ENCODE measurements at regions not wholly inside any gene's neighbourhood (a gene's known extent, or its start where the extent isn't known, plus 50 kb on each side); places are given as distances from the start of the nearest gene placed in this dataset.

DNA sequence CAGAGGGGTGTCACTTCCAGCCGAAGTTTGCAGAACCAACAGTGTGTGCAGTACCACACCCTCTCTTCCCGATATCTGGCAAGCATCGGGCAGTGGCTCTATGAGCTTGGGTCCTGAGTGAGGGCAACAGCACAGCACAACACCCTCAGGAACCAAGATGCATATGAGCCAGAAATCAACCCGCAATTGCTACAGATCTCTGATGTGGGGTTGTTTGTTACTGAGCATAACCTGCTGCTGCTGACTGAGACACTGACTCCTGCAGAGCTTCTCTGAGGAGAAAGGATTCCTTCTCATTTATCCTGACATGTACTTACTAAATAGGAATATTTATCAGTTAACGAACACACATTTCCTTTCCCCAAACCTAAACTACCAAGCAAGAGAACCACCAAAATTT, 218.3 kb downstream of the RBFOX3 start:
- ChIA-PET POLR2A (no interaction called here), CTCF (interaction anchor here (0.7 to 8.3 kb wide), 37 partner anchors 11 to 524 kb away, joined by 3 to 181 read pairs (median 6); no protein-coding TSS in a partner anchor)
- peaks cover 13% of the 10 kb centered on the region for H3K27me3 ChIP-seq (ENCODE audit: control insufficient read depth, insufficient read depth, low read length)
- TF ChIP-seq, protein P1, sequence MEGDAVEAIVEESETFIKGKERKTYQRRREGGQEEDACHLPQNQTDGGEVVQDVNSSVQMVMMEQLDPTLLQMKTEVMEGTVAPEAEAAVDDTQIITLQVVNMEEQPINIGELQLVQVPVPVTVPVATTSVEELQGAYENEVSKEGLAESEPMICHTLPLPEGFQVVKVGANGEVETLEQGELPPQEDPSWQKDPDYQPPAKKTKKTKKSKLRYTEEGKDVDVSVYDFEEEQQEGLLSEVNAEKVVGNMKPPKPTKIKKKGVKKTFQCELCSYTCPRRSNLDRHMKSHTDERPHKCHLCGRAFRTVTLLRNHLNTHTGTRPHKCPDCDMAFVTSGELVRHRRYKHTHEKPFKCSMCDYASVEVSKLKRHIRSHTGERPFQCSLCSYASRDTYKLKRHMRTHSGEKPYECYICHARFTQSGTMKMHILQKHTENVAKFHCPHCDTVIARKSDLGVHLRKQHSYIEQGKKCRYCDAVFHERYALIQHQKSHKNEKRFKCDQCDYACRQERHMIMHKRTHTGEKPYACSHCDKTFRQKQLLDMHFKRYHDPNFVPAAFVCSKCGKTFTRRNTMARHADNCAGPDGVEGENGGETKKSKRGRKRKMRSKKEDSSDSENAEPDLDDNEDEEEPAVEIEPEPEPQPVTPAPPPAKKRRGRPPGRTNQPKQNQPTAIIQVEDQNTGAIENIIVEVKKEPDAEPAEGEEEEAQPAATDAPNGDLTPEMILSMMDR (IDR thresholded peaks at IDR 0.05; ENCODE audit: insufficient read depth, low read depth, low read length): no peak
- H3K4me3 ChIP-seq (ENCODE audit: low read depth, low read length): no peak overlapping the region
- H3K36me3 ChIP-seq (ENCODE audit: control insufficient read depth, insufficient read depth, low read length): no peaks in the 10 kb centered on the region
- DNase-seq (ENCODE audit: low read depth): no peak

DNA sequence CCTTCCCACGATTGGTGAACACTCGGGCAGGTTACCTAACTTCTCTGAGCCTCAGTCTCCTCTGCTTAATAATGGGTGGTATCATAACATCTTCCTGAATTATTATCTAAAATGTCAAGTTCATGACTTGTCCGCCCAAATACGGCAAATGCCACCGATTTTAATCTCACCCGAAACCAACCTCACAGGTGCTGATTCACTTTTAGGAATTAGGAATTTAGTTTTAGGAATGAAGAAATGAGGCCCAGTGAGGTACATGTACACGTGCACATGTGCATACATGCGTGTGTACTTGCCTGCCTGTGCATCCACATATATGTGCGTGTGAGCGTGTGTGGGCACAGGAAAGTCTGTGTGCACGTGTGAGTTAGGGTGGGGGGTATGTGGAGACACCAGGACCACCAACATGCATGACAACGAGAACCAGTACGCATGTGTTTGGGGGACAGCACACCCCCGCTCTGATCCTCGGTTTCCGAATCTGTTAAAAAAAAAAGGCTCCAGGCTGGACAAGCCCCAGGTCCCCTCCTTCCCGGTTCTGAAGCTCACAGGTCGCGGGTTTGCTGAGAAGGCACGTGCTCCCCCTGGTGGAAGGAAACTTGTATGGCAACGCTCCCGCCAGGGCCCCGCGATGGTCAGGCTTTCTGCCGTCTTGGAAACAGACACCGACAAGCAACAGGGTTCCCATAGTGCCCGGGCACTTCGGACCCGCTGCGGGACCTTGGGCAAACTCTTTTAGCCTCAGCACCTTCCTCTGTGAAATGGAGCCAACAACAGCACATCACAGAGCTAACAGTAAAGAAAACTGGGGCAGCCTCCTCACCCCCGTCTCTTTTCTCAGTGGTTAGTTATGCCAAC, 219.2 kb downstream of the RBFOX3 start:
- Histone ChIP-seq H3K36me3 (ENCODE audit: control insufficient read depth, insufficient read depth, low read length) (no peaks in the 10 kb centered on the region), H3K27me3 (ENCODE audit: control insufficient read depth, insufficient read depth, low read length) (peaks cover 13% of the 10 kb centered on the region), H3K4me3 (ENCODE audit: low read depth, low read length) (no peak overlapping the region)
- no peak for DNase-seq (ENCODE audit: low read depth)
- CTCF ChIA-PET: interaction anchor here (0.6 to 8.3 kb wide), 43 partner anchors 10 to 523 kb away, joined by 3 to 181 read pairs (median 4); no protein-coding TSS in a partner anchor
- TF ChIP-seq, protein P1 (IDR thresholded peaks at IDR 0.05; ENCODE audit: insufficient read depth, low read depth, low read length): peak; percentile 95
- POLR2A ChIA-PET: interaction anchor here (0.7 kb wide), 1 partner anchor 784 kb away, joined by 3 read pairs; no protein-coding TSS in a partner anchor

DNA sequence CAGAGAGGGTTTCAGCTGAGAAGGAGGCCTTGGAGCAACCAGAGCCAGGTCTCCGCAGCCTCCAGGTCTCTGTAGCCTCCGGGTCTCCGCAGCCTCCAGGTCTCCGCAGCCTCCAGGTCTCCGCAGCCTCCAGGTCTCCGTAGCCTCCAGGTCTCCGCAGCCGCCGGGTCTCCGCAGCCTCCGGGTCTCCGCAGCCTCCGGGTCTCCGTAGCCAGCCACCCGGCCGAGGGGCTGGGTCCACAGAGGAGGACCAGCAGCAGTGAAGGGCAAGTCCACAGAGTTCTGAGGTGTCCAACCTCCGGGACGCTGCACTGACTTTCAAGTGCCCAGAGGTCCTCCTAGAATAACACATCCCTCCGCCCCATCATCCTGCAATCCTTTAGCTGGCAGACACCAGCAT, 221.0 kb downstream of the RBFOX3 start:
- POLR2A ChIA-PET: no interaction called here
- CTCF ChIA-PET: interaction anchor here (0.7 to 8.3 kb wide), 12 partner anchors 9 to 372 kb away, joined by 3 to 181 read pairs (median 21); partner anchors contain the start of gene ENGASE
- Histone ChIP-seq H3K36me3 (ENCODE audit: control insufficient read depth, insufficient read depth, low read length) (no peaks in the 10 kb centered on the region), H3K4me3 (ENCODE audit: low read depth, low read length) (no peak overlapping the region), H3K27me3 (ENCODE audit: control insufficient read depth, insufficient read depth, low read length) (peaks cover 13% of the 10 kb centered on the region)
- TF ChIP-seq, protein P1 (IDR thresholded peaks at IDR 0.05; ENCODE audit: insufficient read depth, low read depth, low read length): no peak
- no peak for DNase-seq (ENCODE audit: low read depth)

DNA sequence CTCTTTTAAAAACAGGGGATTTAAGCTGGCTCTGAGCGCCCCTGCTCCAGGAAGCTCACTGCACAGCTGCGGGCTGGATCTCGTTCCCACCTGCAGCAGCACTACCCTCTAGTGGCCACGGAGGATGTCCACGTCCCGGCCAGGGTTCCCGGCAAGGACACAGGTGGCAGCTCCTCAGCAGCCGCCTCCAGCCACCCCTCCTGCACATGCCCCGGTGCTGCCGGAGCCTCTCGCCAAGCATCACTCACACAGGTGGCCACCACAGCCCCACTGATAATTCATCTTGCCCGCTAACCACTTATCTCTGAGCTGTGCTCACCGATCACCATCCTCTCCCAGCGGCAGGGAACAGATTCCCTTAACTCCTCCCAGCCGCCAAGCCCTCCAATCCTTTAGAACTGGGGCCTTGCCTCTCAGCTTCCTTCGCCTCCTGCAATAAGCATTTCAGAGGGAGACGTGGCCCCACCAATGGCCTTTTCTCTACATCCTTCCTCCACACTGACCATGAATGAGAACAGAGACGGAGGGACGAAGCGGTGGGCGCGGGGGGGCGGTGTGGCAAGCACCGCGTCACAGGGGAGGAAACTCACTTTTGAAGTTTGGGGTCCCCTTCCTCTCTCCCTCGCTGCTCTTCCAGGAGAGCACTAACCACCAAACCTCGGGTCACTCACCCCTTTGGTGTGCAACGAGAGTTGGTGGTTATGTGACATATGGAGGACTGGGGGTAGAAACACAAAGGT, 222.1 kb downstream of the RBFOX3 start:
- Histone ChIP-seq H3K4me3 (ENCODE audit: low read depth, low read length) (no peak overlapping the region), H3K27me3 (ENCODE audit: control insufficient read depth, insufficient read depth, low read length) (peaks cover 13% of the 10 kb centered on the region), H3K36me3 (ENCODE audit: control insufficient read depth, insufficient read depth, low read length) (no peaks in the 10 kb centered on the region)
- ChIA-PET POLR2A (no interaction called here), CTCF (interaction anchor here (0.9 to 2.7 kb wide), 18 partner anchors 12 to 393 kb away, joined by 3 to 27 read pairs (median 4); partner anchors contain the start of gene ENGASE)
- TF ChIP-seq, protein P1 (IDR thresholded peaks at IDR 0.05; ENCODE audit: insufficient read depth, low read depth, low read length): peak; percentile 75
- DNase-seq (ENCODE audit: low read depth): no peak

DNA sequence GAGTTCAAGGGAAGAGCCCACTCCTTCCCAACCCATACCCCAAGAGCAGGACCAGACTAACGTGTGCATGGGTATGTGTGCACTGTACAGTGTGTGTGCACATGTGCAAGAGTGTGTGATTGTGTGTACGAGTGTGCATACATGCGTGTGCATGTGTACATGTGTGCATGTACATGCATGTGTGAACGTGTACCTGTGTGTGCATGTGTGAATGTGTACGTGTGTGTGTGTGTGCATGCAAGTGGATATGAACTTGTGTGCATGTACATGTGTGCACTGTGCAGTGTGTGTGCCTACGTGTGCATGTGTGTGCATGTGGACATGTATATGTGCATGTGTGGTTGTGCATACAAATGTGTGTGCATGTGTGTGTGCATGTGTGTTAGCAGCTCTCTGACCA, 223.1 kb downstream of the RBFOX3 start:
- POLR2A ChIA-PET: no interaction called here
- CTCF ChIA-PET: interaction anchor here (0.9 to 2.7 kb wide), 15 partner anchors 13 to 393 kb away, joined by 3 to 27 read pairs (median 4); partner anchors contain the start of gene ENGASE
- H3K4me3 ChIP-seq (ENCODE audit: low read depth, low read length): no peak overlapping the region
- no peak for DNase-seq (ENCODE audit: low read depth)
- TF ChIP-seq, protein P1 (IDR thresholded peaks at IDR 0.05; ENCODE audit: insufficient read depth, low read depth, low read length): no peak
- no peaks in the 10 kb centered on the region for H3K36me3 ChIP-seq (ENCODE audit: control insufficient read depth, insufficient read depth, low read length)
- H3K27me3 ChIP-seq (ENCODE audit: control insufficient read depth, insufficient read depth, low read length): peaks cover 13% of the 10 kb centered on the region

Data from BJ (cell line).